Naive thymus-derived CD4-positive, alpha-beta T cell (primary cell): ENCODE measurements at regions not wholly inside any gene's neighbourhood (a gene's known extent, or its start where the extent isn't known, plus 50 kb on each side); places are given as distances from the start of the nearest gene placed in this dataset.

Experiments
- ATAC-seq: fragments of 150-1000 bp; cut with Tn5 transposase; 2 replicates; pipeline ENCODE4 v1.10.0; 2021; ENCODE audit warnings: mild to moderate bottlenecking, moderate library complexity
- CTCF ChIA-PET: fragments of 350-600 bp; sonication (Branson Sonifier 250); formaldehyde crosslinking; loops from one replicate; lab custom pipeline; 2021; ENCODE audit warnings: antibody characterized with exemption; lab: Charles Lee
- POLR2A ChIA-PET: fragments of 350-600 bp; sonication (Branson Sonifier 250); formaldehyde crosslinking; loops from one replicate; lab custom pipeline; 2021; ENCODE audit warnings: antibody characterized with exemption, inconsistent platforms; lab: Charles Lee
- DNase-seq, 9 donors: peaks; one replicate each; pipeline versions ENCODE4 v3.0.0 to v3.0.0-alpha.2; 2020 to 2022; ENCODE audit warnings: mixed read lengths in 1 of 9
- H3K27ac ChIP-seq: one replicate; pipeline ENCODE4 v1.7.0; 2013; ENCODE audit warnings: mild to moderate bottlenecking, low read depth, low read length, moderate library complexity
- H3K27me3 ChIP-seq, 2 donors: one replicate each; pipeline ENCODE4 v1.7.0; 2013; ENCODE audit warnings: low read length in 2 of 2, mild to moderate bottlenecking in 2 of 2, moderate library complexity in 2 of 2; ENCODE audit not compliant: control insufficient read depth in 2 of 2, insufficient read depth in 2 of 2
- H3K36me3 ChIP-seq, 3 experiments: 1 replicate in 2 of 3; 2 replicates in 1 of 3; pipeline ENCODE4 v1.7.0; 2013; ENCODE audit warnings: low read length in 3 of 3, mild to moderate bottlenecking in 3 of 3, moderate library complexity in 1 of 3; ENCODE audit not compliant: insufficient read depth in 3 of 3, control insufficient read depth in 2 of 3
- H3K4me1 ChIP-seq, 2 donors: one replicate each; pipeline ENCODE4 v1.7.0; 2013; ENCODE audit warnings: low read length in 2 of 2, mild to moderate bottlenecking in 2 of 2, moderate library complexity in 1 of 2; ENCODE audit not compliant: control insufficient read depth in 2 of 2, insufficient read depth in 2 of 2
- H3K4me3 ChIP-seq: 2 replicates; pipeline ENCODE4 v1.7.0; 2013; ENCODE audit warnings: mild to moderate bottlenecking, low read length
- H3K9me3 ChIP-seq, 3 experiments: 1 replicate in 2 of 3; 2 replicates in 1 of 3; pipeline ENCODE4 v1.7.0; 2013; ENCODE audit warnings: low read length in 3 of 3; ENCODE audit not compliant: control insufficient read depth in 2 of 3
- H3K27ac Mint-ChIP-seq, 9 donors: one replicate each; pipeline ENCODE4 v1.8.0; 2020 to 2022; ENCODE audit warnings: mixed read lengths in 9 of 9, mild to moderate bottlenecking in 8 of 9, moderate library complexity in 5 of 9, inconsistent platforms in 2 of 9
- H3K27me3 Mint-ChIP-seq, 5 donors: one replicate each; pipeline ENCODE4 v1.8.0; 2021 to 2022; ENCODE audit warnings: mixed read lengths in 5 of 5, mild to moderate bottlenecking in 1 of 5
- H3K36me3 Mint-ChIP-seq, 5 donors: one replicate each; pipeline ENCODE4 v1.8.0; 2020 to 2022; ENCODE audit warnings: mixed read lengths in 5 of 5, mild to moderate bottlenecking in 3 of 5, inconsistent platforms in 1 of 5
- H3K4me1 Mint-ChIP-seq, 7 donors: one replicate each; pipeline ENCODE4 v1.8.0; 2020 to 2022; ENCODE audit warnings: mixed read lengths in 7 of 7, mild to moderate bottlenecking in 3 of 7, inconsistent platforms in 1 of 7
- H3K4me3 Mint-ChIP-seq, 10 donors: one replicate each; pipeline ENCODE4 v1.8.0; 2020 to 2022; ENCODE audit warnings: mild to moderate bottlenecking in 10 of 10, mixed read lengths in 10 of 10, moderate library complexity in 6 of 10, inconsistent platforms in 2 of 10
- H3K9me3 Mint-ChIP-seq, 11 donors: one replicate each; pipeline ENCODE4 v1.8.0; 2020 to 2022; ENCODE audit warnings: mixed read lengths in 11 of 11, mild to moderate bottlenecking in 4 of 11, inconsistent platforms in 1 of 11, moderate library complexity in 1 of 11
- intact Hi-C, 2 donors: fragments of 100-400 bp; cut with micrococcal nuclease; formaldehyde crosslinking; loops; one replicate each; pipeline ENCODE4 v1.15.1; 2023

- no peak overlapping the region for H3K27ac ChIP-seq
- ATAC-seq = no peak
- H3K36me3 ChIP-seq = no peaks in the 10 kb centered on the region
- no peaks in the 10 kb centered on the region for H3K27me3 ChIP-seq
- POLR2A ChIA-PET = no interaction called here
- intact Hi-C loops = no loop called here
- Mint-ChIP-seq H3K27me3 (no peaks in the 10 kb centered on the region), H3K4me3 (no peak overlapping the region), H3K9me3 (peaks cover 0 to 16% (median 3%) of the 10 kb centered on the region in 11 donors), H3K27ac (no peak overlapping the region), H3K36me3 (no peaks in the 10 kb centered on the region), H3K4me1 (no peaks in the 10 kb centered on the region)
- H3K9me3 ChIP-seq = no peaks in the 10 kb centered on the region
- H3K4me1 ChIP-seq = no peaks in the 10 kb centered on the region
- CTCF ChIA-PET = no interaction called here
- H3K4me3 ChIP-seq = no peak overlapping the region
- no peak for DNase-seq
These were observed 604.8 kb upstream of the CXADR start for GRCh38 chr21:16908077-16908476.

GRCh38 chr21:16910435-16911165, 602.2 kb upstream of the CXADR start:
- intact Hi-C loops = no loop called here
- Mint-ChIP-seq H3K27me3 (no peaks in the 10 kb centered on the region), H3K27ac (no peak overlapping the region), H3K36me3 (no peaks in the 10 kb centered on the region), H3K4me1 (no peaks in the 10 kb centered on the region), H3K4me3 (no peak overlapping the region), H3K9me3 (peaks cover 0 to 28% (median 4%) of the 10 kb centered on the region in 11 donors)
- Histone ChIP-seq H3K4me3 (no peak overlapping the region), H3K27me3 (no peaks in the 10 kb centered on the region), H3K27ac (no peak overlapping the region), H3K4me1 (no peaks in the 10 kb centered on the region), H3K36me3 (no peaks in the 10 kb centered on the region), H3K9me3 (no peaks in the 10 kb centered on the region)
- no peak for DNase-seq
- no peak for ATAC-seq
- ChIA-PET CTCF (no interaction called here), POLR2A (no interaction called here)

- Histone ChIP-seq H3K4me3 (no peak overlapping the region), H3K9me3 (no peaks in the 10 kb centered on the region), H3K27ac (no peak overlapping the region), H3K4me1 (no peaks in the 10 kb centered on the region), H3K27me3 (no peaks in the 10 kb centered on the region), H3K36me3 (no peaks in the 10 kb centered on the region)
- DNase-seq = no peak
- Mint-ChIP-seq H3K27me3 (no peaks in the 10 kb centered on the region), H3K27ac (no peak overlapping the region), H3K4me3 (no peak overlapping the region), H3K4me1 (no peaks in the 10 kb centered on the region), H3K36me3 (no peaks in the 10 kb centered on the region), H3K9me3 (peaks cover 0 to 29% (median 4%) of the 10 kb centered on the region in 11 donors)
- ATAC-seq = no peak
- intact Hi-C loops = no loop called here
- CTCF ChIA-PET = no interaction called here
- POLR2A ChIA-PET = no interaction called here
These were observed 601.7 kb upstream of the CXADR start for GRCh38 chr21:16911166-16911607.

GRCh38 chr21:16912075-16912474, 600.8 kb upstream of the CXADR start:
- no peak for DNase-seq
- Histone ChIP-seq H3K4me1 (no peaks in the 10 kb centered on the region), H3K27me3 (no peaks in the 10 kb centered on the region), H3K4me3 (no peak overlapping the region), H3K36me3 (no peaks in the 10 kb centered on the region), H3K27ac (no peak overlapping the region), H3K9me3 (no peaks in the 10 kb centered on the region)
- ChIA-PET POLR2A (no interaction called here), CTCF (no interaction called here)
- intact Hi-C loops = no loop called here
- Mint-ChIP-seq H3K9me3 (peaks cover 0 to 29% (median 5%) of the 10 kb centered on the region in 11 donors), H3K4me1 (no peaks in the 10 kb centered on the region), H3K27ac (no peak overlapping the region), H3K27me3 (no peaks in the 10 kb centered on the region), H3K4me3 (no peak overlapping the region), H3K36me3 (no peaks in the 10 kb centered on the region)
- ATAC-seq = no peak

GRCh38 chr21:16913010-16913409, 599.8 kb upstream of the CXADR start:
- CTCF ChIA-PET = no interaction called here
- Histone ChIP-seq H3K27ac (no peak overlapping the region), H3K27me3 (no peaks in the 10 kb centered on the region), H3K4me1 (no peaks in the 10 kb centered on the region), H3K36me3 (no peaks in the 10 kb centered on the region), H3K4me3 (no peak overlapping the region), H3K9me3 (no peaks in the 10 kb centered on the region)
- Mint-ChIP-seq H3K27me3 (no peaks in the 10 kb centered on the region), H3K27ac (no peak overlapping the region), H3K36me3 (no peaks in the 10 kb centered on the region), H3K4me1 (no peaks in the 10 kb centered on the region), H3K9me3 (peaks cover 0 to 25% (median 4%) of the 10 kb centered on the region in 11 donors), H3K4me3 (no peak overlapping the region)
- ATAC-seq = no peak
- intact Hi-C loops = no loop called here
- DNase-seq = no peak
- POLR2A ChIA-PET = no interaction called here

GRCh38 chr21:16928439-16928838, 584.4 kb upstream of the CXADR start:
- H3K4me3 Mint-ChIP-seq = no peak overlapping the region
- DNase-seq (no peak), ATAC-seq (no peak)
- H3K4me1 ChIP-seq = no peaks in the 10 kb centered on the region
- H3K27me3 ChIP-seq = no peaks in the 10 kb centered on the region
- POLR2A ChIA-PET = no interaction called here
- H3K27ac ChIP-seq = no peak overlapping the region
- peaks cover 0 to 10% (median 4%) of the 10 kb centered on the region in 11 donors for H3K9me3 Mint-ChIP-seq
- CTCF ChIA-PET = no interaction called here
- H3K9me3 ChIP-seq = no peaks in the 10 kb centered on the region
- no peak overlapping the region for H3K27ac Mint-ChIP-seq
- H3K27me3 Mint-ChIP-seq = no peaks in the 10 kb centered on the region
- H3K36me3 ChIP-seq = no peaks in the 10 kb centered on the region
- no peak overlapping the region for H3K4me3 ChIP-seq
- no peaks in the 10 kb centered on the region for H3K4me1 Mint-ChIP-seq
- intact Hi-C loops = no loop called here
- H3K36me3 Mint-ChIP-seq = no peaks in the 10 kb centered on the region

- no peaks in the 10 kb centered on the region for H3K36me3 Mint-ChIP-seq
- Histone ChIP-seq H3K27ac (no peak overlapping the region), H3K4me1 (no peaks in the 10 kb centered on the region), H3K27me3 (no peaks in the 10 kb centered on the region), H3K4me3 (no peak overlapping the region), H3K9me3 (no peaks in the 10 kb centered on the region), H3K36me3 (no peaks in the 10 kb centered on the region)
- ChIA-PET POLR2A (no interaction called here), CTCF (no interaction called here)
- H3K9me3 Mint-ChIP-seq = peaks cover 0 to 13% (median 6%) of the 10 kb centered on the region in 11 donors
- DNase-seq (no peak), ATAC-seq (no peak)
- no peaks in the 10 kb centered on the region for H3K27me3 Mint-ChIP-seq
- no peaks in the 10 kb centered on the region for H3K4me1 Mint-ChIP-seq
- H3K4me3 Mint-ChIP-seq = no peak overlapping the region
- intact Hi-C loops = no loop called here
- no peak overlapping the region for H3K27ac Mint-ChIP-seq
These were observed 580.5 kb upstream of the CXADR start for GRCh38 chr21:16932314-16932713.
